ENCODE measurements at regions not wholly inside any gene's neighbourhood (a gene's known extent, or its start where the extent isn't known, plus 50 kb on each side); places are given as distances from the start of the nearest gene placed in this dataset.

GRCh38 chr6:92376691-92377090 is 1042.7 kb downstream of the EPHA7 start:
- intact Hi-C loops (cut with DNase I, micrococcal nuclease), result no loop called here
- DNase-seq (no peak), ATAC-seq (no peak)

- no peak for DNase-seq
- no peak for ATAC-seq
- intact Hi-C loops (cut with DNase I, micrococcal nuclease), result no loop called here
These were observed 1047.8 kb downstream of the EPHA7 start for GRCh38 chr6:92371211-92372208.

- intact Hi-C loops (cut with DNase I, micrococcal nuclease), result no loop called here
- no peak for ATAC-seq
- no peak for DNase-seq
These were observed 1050.0 kb downstream of the EPHA7 start for GRCh38 chr6:92369309-92369708.

- ATAC-seq, result no peak
- no peak for DNase-seq
- intact Hi-C loops (cut with DNase I, micrococcal nuclease), result no loop called here
These were observed 1054.3 kb downstream of the EPHA7 start for GRCh38 chr6:92364948-92365541.

- DNase-seq (no peak), ATAC-seq (no peak)
- intact Hi-C loops (cut with DNase I, micrococcal nuclease), result no loop called here
These were observed 1056.2 kb downstream of the EPHA7 start for GRCh38 chr6:92363111-92363510.

GRCh38 chr6:92362404-92362803 is 1057.0 kb downstream of the EPHA7 start:
- DNase-seq, result no peak
- no peak for ATAC-seq
- intact Hi-C loops (cut with DNase I, micrococcal nuclease), result no loop called here

GRCh38 chr6:92361990-92362389 is 1057.4 kb downstream of the EPHA7 start:
- DNase-seq (no peak), ATAC-seq (no peak)
- intact Hi-C loops (cut with DNase I, micrococcal nuclease), result no loop called here

- intact Hi-C loops (cut with DNase I, micrococcal nuclease), result no loop called here
- DNase-seq, result no peak
These were observed 1065.0 kb downstream of the EPHA7 start for GRCh38 chr6:92354270-92354829.

GRCh38 chr6:92352130-92352529 is 1067.2 kb downstream of the EPHA7 start:
- ATAC-seq, result no peak
- no peak for DNase-seq
- intact Hi-C loops (cut with DNase I, micrococcal nuclease), result no loop called here

More at GRCh38 chr6:92354270-92354829, 1065.0 kb downstream of the EPHA7 start:
- no peak for ATAC-seq

GRCh38 chr6:92341201-92341600 is 1078.2 kb downstream of the EPHA7 start:
- DNase-seq, result no peak
- no peak for ATAC-seq
- intact Hi-C loops (cut with DNase I, micrococcal nuclease), result no loop called here

- no peak for ATAC-seq
- intact Hi-C loops (cut with DNase I, micrococcal nuclease), result no loop called here
- DNase-seq, result no peak
These were observed 1079.3 kb downstream of the EPHA7 start for GRCh38 chr6:92339936-92340640.

- no peak for ATAC-seq
- no peak for DNase-seq
- intact Hi-C loops (cut with DNase I, micrococcal nuclease), result no loop called here
These were observed 1081.8 kb downstream of the EPHA7 start for GRCh38 chr6:92337571-92337970.

- intact Hi-C loops (cut with DNase I, micrococcal nuclease), result no loop called here
- DNase-seq, result no peak
- ATAC-seq, result no peak
These were observed 1090.0 kb downstream of the EPHA7 start for GRCh38 chr6:92329208-92329847.

GRCh38 chr6:92315312-92315711 is 1104.0 kb downstream of the EPHA7 start:
- intact Hi-C loops (cut with DNase I, micrococcal nuclease), result no loop called here
- ATAC-seq (no peak), DNase-seq (no peak)

GRCh38 chr6:92297101-92297500 is 1122.3 kb downstream of the EPHA7 start:
- ATAC-seq, result no peak
- intact Hi-C loops (cut with DNase I, micrococcal nuclease), result no loop called here
- no peak for DNase-seq

- DNase-seq (no peak), ATAC-seq (no peak)
- intact Hi-C loops (cut with DNase I, micrococcal nuclease), result no loop called here
These were observed 1127.3 kb downstream of the EPHA7 start for GRCh38 chr6:92292067-92292466.

- intact Hi-C loops (cut with DNase I, micrococcal nuclease), result no loop called here
- ATAC-seq (no peak), DNase-seq (no peak)
These were observed 1129.5 kb downstream of the EPHA7 start for GRCh38 chr6:92289831-92290230.

GRCh38 chr6:92281571-92282076 is 1137.7 kb downstream of the EPHA7 start:
- no peak for DNase-seq
- intact Hi-C loops (cut with DNase I, micrococcal nuclease), result no loop called here
- no peak for ATAC-seq

GRCh38 chr6:92275150-92275549 is 1144.2 kb downstream of the EPHA7 start:
- ATAC-seq (no peak), DNase-seq (no peak)
- intact Hi-C loops (cut with DNase I, micrococcal nuclease), result no loop called here
